H9 (cell line): ENCODE measurements at regions not wholly inside any gene's neighbourhood (a gene's known extent, or its start where the extent isn't known, plus 50 kb on each side); places are given as distances from the start of the nearest gene placed in this dataset.
A peak's percentile ranks its signal among the peaks of the same experiment; 100 is the strongest.

Experiments used
- DNase-seq: peaks from one replicate; pipeline ENCODE4 v3.0.0-alpha.2; 2017
- H2AFZ ChIP-seq: one replicate; pipeline ENCODE4 v1.6.1; 2013; ENCODE audit warnings: mild to moderate bottlenecking, low read length, control low read depth, moderate library complexity
- H2AK5ac ChIP-seq: 2 replicates; pipeline ENCODE4 v1.6.1; 2013; ENCODE audit warnings: low read length, control low read depth, mixed read lengths; ENCODE audit not compliant: insufficient read length
- H2BK120ac ChIP-seq: one replicate; pipeline ENCODE4 v1.6.1; 2013; ENCODE audit warnings: low read depth, mild to moderate bottlenecking, low read length, control low read depth, inconsistent platforms; ENCODE audit not compliant: poor library complexity, severe bottlenecking
- H2BK12ac ChIP-seq: 2 replicates; pipeline ENCODE4 v1.6.1; 2013; ENCODE audit warnings: low read length, control low read depth, mixed read lengths, low read depth; ENCODE audit not compliant: insufficient read length
- H2BK15ac ChIP-seq: 2 replicates; pipeline ENCODE4 v1.6.1; 2013; ENCODE audit warnings: low read depth, low read length, control low read depth
- H2BK20ac ChIP-seq: one replicate; pipeline ENCODE4 v1.6.1; 2013; ENCODE audit warnings: low read depth, mild to moderate bottlenecking, low read length, control low read depth, inconsistent platforms; ENCODE audit not compliant: poor library complexity, severe bottlenecking
- H2BK5ac ChIP-seq: 2 replicates; pipeline ENCODE4 v1.6.1; 2013; ENCODE audit warnings: low read length, control low read depth, mixed read lengths; ENCODE audit not compliant: insufficient read length
- H3K14ac ChIP-seq: 2 replicates; pipeline ENCODE4 v1.6.1; 2013; ENCODE audit warnings: low read length, control low read depth; ENCODE audit not compliant: insufficient read depth
- H3K18ac ChIP-seq: 2 replicates; pipeline ENCODE4 v1.6.1; 2013; ENCODE audit warnings: low read depth, mild to moderate bottlenecking, mixed read lengths, low read length, control low read depth; ENCODE audit not compliant: insufficient read length
- H3K23ac ChIP-seq: 2 replicates; pipeline ENCODE4 v1.6.1; 2013; ENCODE audit warnings: low read length, control low read depth, mixed read lengths, low read depth; ENCODE audit not compliant: insufficient read length
- H3K23me2 ChIP-seq: 2 replicates; pipeline ENCODE4 v1.6.1; 2013; ENCODE audit warnings: low read depth, mild to moderate bottlenecking, mixed read lengths, low read length, control low read depth; ENCODE audit not compliant: insufficient read length, poor library complexity, severe bottlenecking
- H3K27ac ChIP-seq: 2 replicates; pipeline ENCODE4 v1.5.1; 2013; ENCODE audit warnings: low read length, control low read depth, mixed read lengths, low read depth; ENCODE audit not compliant: insufficient read length
- H3K27me3 ChIP-seq: 2 replicates; pipeline ENCODE4 v1.6.1; 2013; ENCODE audit warnings: low read length, control low read depth, inconsistent platforms; ENCODE audit not compliant: insufficient read depth
- H3K4ac ChIP-seq: 2 replicates; pipeline ENCODE4 v1.6.1; 2013; ENCODE audit warnings: low read depth, mild to moderate bottlenecking, control low read depth, inconsistent platforms, low read length, moderate library complexity
- H3K4me1 ChIP-seq: 2 replicates; pipeline ENCODE4 v1.6.1; 2013; ENCODE audit warnings: low read length, control low read depth, inconsistent platforms; ENCODE audit not compliant: insufficient read depth
- H3K4me2 ChIP-seq: 2 replicates; pipeline ENCODE4 v1.6.1; 2013; ENCODE audit warnings: low read length, control low read depth, mixed read lengths; ENCODE audit not compliant: insufficient read length, insufficient read depth
- H3K56ac ChIP-seq: 2 replicates; pipeline ENCODE4 v1.6.1; 2013; ENCODE audit warnings: low read depth, mild to moderate bottlenecking, mixed read lengths, low read length, control low read depth; ENCODE audit not compliant: insufficient read length
- H3K79me1 ChIP-seq: 2 replicates; pipeline ENCODE4 v1.6.1; 2013; ENCODE audit warnings: low read depth, mild to moderate bottlenecking, moderate library complexity, low read length, control low read depth, inconsistent platforms; ENCODE audit not compliant: insufficient read depth, poor library complexity, severe bottlenecking
- H3K79me2 ChIP-seq: 2 replicates; pipeline ENCODE4 v1.6.1; 2013; ENCODE audit warnings: low read length, control low read depth, inconsistent platforms; ENCODE audit not compliant: insufficient read depth
- H3K9ac ChIP-seq: 2 replicates; pipeline ENCODE4 v1.6.1; 2013; ENCODE audit warnings: low read length, control low read depth, mixed read lengths; ENCODE audit not compliant: insufficient read length; ENCODE audit errors: extremely low read depth
- H3K9me3 ChIP-seq: one replicate; pipeline ENCODE4 v1.6.1; 2013; ENCODE audit warnings: low read depth, low read length, inconsistent platforms; ENCODE audit not compliant: control insufficient read depth
- H3T11ph ChIP-seq: one replicate; pipeline ENCODE4 v1.6.1; 2013; ENCODE audit warnings: mild to moderate bottlenecking, low read length, control low read depth, inconsistent platforms
- H4K20me1 ChIP-seq: one replicate; pipeline ENCODE4 v1.6.1; 2013; ENCODE audit not compliant: control insufficient read depth, insufficient read length, insufficient read depth
- H4K5ac ChIP-seq: 2 replicates; pipeline ENCODE4 v1.6.1; 2013; ENCODE audit warnings: low read depth, mild to moderate bottlenecking, mixed read lengths, low read length, control low read depth; ENCODE audit not compliant: insufficient read length
- H4K8ac ChIP-seq: replicated peaks from 2 replicates; pipeline ENCODE4 v1.6.1; 2013; ENCODE audit warnings: low read length, control low read depth, mixed read lengths, low read depth; ENCODE audit not compliant: insufficient read length
- H4K91ac ChIP-seq: 2 replicates; pipeline ENCODE4 v1.6.1; 2013; ENCODE audit warnings: low read depth, mild to moderate bottlenecking, moderate library complexity, mixed read lengths, low read length, control low read depth; ENCODE audit not compliant: insufficient read length
- H3K27ac Mint-ChIP-seq, 3 experiments: 2 replicates in 2 of 3; 3 replicates in 1 of 3; pipeline ENCODE4 v1.8.0; 2020 to 2021; ENCODE audit warnings: mixed read lengths in 3 of 3, mild to moderate bottlenecking in 1 of 3, moderate library complexity in 1 of 3
- H3K27me3 Mint-ChIP-seq: 2 replicates; pipeline ENCODE4 v1.8.0; 2021; ENCODE audit warnings: low read depth, mild to moderate bottlenecking, moderate library complexity, mixed read lengths
- H3K36me3 Mint-ChIP-seq, 3 experiments: 2 replicates in 2 of 3; 3 replicates in 1 of 3; pipeline ENCODE4 v1.8.0; 2020 to 2021; ENCODE audit warnings: low read depth in 3 of 3, mixed read lengths in 3 of 3; ENCODE audit not compliant: insufficient read depth in 1 of 3
- H3K4me1 Mint-ChIP-seq, 2 experiments: 2 replicates each; pipeline ENCODE4 v1.8.0; 2020; ENCODE audit warnings: mixed read lengths in 2 of 2
- H3K4me3 Mint-ChIP-seq, 2 experiments: 2 replicates in 1 of 2; 3 replicates in 1 of 2; pipeline ENCODE4 v1.8.0; 2020 to 2021; ENCODE audit warnings: mild to moderate bottlenecking in 2 of 2, mixed read lengths in 2 of 2, moderate library complexity in 1 of 2
- H3K9me3 Mint-ChIP-seq, 2 experiments: 2 replicates in 1 of 2; 3 replicates in 1 of 2; pipeline ENCODE4 v1.8.0; 2020; ENCODE audit warnings: mild to moderate bottlenecking in 2 of 2, mixed read lengths in 2 of 2, moderate library complexity in 1 of 2
- CTCF ChIP-seq: fragments of 200-600 bp; sonication (generic); conservative IDR thresholded peaks from 3 replicates; pipeline ENCODE4 v1.8.0; 2021; ENCODE audit warnings: antibody characterized with exemption, mild to moderate bottlenecking
- WGBS: extraction: QIAGEN DNeasy Blood & Tissue Kit; methylation state at CpG from one replicate; pipeline ENCODE4 v1.1.7; 2013; ENCODE audit warnings: missing lambda C conversion rate, low lambda C conversion rate, mixed read lengths; ENCODE audit not compliant: insufficient read length; ENCODE audit errors: extremely low coverage; 5-methylcytosine and 5-hydroxymethylcytosine counted together

- WGBS, result no CpG with 5 or more reads among the region's 1 CpG
- Mint-ChIP-seq H3K4me3 (no peak overlapping the region), H3K27ac (no peak overlapping the region), H3K9me3 (no peaks in the 10 kb centered on the region; a peak in 2 of 5 replicates), H3K4me1 (no peaks in the 10 kb centered on the region), H3K27me3 (no peaks in the 10 kb centered on the region), H3K36me3 (no peaks in the 10 kb centered on the region)
- H3K27ac ChIP-seq, result no peak overlapping the region
- no peak overlapping the region for H2AFZ ChIP-seq
- no peak overlapping the region for H2BK20ac ChIP-seq
- H3K4me1 ChIP-seq, result no peaks in the 10 kb centered on the region
- H4K20me1 ChIP-seq, result no peaks in the 10 kb centered on the region
- H3K18ac ChIP-seq, result no peak overlapping the region
- H3K23me2 ChIP-seq, result no peaks in the 10 kb centered on the region
- H2BK12ac ChIP-seq, result no peak overlapping the region
- H3K14ac ChIP-seq, result no peak overlapping the region
- no peak overlapping the region for H3K56ac ChIP-seq
- H3K23ac ChIP-seq, result no peak overlapping the region
- H3K27me3 ChIP-seq, result no peaks in the 10 kb centered on the region
- H3K4me2 ChIP-seq, result no peak overlapping the region
- H4K8ac ChIP-seq, result no peak overlapping the region
- no peaks in the 10 kb centered on the region for H3K79me2 ChIP-seq
- peak; percentile 82 for TF ChIP-seq CTCF
- H3K4ac ChIP-seq, result no peak overlapping the region
- no peak overlapping the region for H2BK120ac ChIP-seq
- H2BK5ac ChIP-seq, result no peak overlapping the region
- H2BK15ac ChIP-seq, result no peak overlapping the region
- H3K9me3 ChIP-seq, result no peaks in the 10 kb centered on the region
- peak; percentile 31 for DNase-seq
- no peak overlapping the region for H3K9ac ChIP-seq
- H3K79me1 ChIP-seq, result no peaks in the 10 kb centered on the region
- H4K5ac ChIP-seq, result no peak overlapping the region
- H4K91ac ChIP-seq, result no peak overlapping the region
- no peak overlapping the region for H3T11ph ChIP-seq
- H2AK5ac ChIP-seq, result no peak overlapping the region
Observed at GRCh38 chr11:42770444-42771065, 541.2 kb upstream of the API5 start.
